ENCODE measurements at regions not wholly inside any gene's neighbourhood (a gene's known extent, or its start where the extent isn't known, plus 50 kb on each side); places are given as distances from the start of the nearest gene placed in this dataset.

GRCh38 chrX:131595120-131595519 is 51.2 kb downstream of the OR13H1 start:
- Histone ChIP-seq H3K36me3 (no peaks in the 10 kb centered on the region), H3K27me3 (ENCODE audit: insufficient read depth, low read depth, severe bottlenecking) (peaks cover 47% of the 10 kb centered on the region), H3K27ac (no peak overlapping the region), H3K4me3 (ENCODE audit: low read depth, low read length) (no peak overlapping the region), H3K9me3 (ENCODE audit: severe bottlenecking) (no peaks in the 10 kb centered on the region)
- TF ChIP-seq, protein P1, sequence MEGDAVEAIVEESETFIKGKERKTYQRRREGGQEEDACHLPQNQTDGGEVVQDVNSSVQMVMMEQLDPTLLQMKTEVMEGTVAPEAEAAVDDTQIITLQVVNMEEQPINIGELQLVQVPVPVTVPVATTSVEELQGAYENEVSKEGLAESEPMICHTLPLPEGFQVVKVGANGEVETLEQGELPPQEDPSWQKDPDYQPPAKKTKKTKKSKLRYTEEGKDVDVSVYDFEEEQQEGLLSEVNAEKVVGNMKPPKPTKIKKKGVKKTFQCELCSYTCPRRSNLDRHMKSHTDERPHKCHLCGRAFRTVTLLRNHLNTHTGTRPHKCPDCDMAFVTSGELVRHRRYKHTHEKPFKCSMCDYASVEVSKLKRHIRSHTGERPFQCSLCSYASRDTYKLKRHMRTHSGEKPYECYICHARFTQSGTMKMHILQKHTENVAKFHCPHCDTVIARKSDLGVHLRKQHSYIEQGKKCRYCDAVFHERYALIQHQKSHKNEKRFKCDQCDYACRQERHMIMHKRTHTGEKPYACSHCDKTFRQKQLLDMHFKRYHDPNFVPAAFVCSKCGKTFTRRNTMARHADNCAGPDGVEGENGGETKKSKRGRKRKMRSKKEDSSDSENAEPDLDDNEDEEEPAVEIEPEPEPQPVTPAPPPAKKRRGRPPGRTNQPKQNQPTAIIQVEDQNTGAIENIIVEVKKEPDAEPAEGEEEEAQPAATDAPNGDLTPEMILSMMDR (IDR thresholded peaks at IDR 0.05; ENCODE audit: low read depth, low read length), result no peak
- DNase-seq, result no peak

DNA sequence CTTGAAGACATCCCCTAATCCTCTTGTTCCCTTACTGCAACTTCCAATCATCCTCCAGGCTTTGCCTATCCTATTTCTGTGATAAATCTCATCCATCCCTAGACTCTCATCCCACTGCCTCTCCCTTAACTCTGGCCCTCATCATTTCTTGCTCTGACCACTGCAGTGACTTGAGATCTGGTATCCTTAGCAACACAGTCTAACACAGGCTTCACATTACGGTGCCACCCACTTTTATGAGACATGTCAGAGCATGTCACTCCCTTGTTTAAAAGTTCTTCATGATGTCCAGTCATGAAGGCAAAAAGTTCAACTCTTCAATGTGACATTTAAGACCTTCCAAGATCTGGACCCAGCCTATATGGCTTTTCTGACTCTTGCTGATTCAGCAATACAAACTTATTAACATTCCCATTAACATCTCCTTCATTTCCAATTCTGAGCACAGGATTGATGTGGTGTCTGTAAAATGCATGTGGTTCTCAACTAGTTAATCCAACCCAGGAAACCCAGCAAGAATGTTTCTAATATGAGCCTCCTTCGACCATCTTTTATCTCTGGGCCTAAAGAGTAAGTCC is 64.0 kb downstream of the OR13H1 start:
- Histone ChIP-seq H3K4me3 (ENCODE audit: low read depth, low read length) (no peak overlapping the region), H3K9me3 (ENCODE audit: severe bottlenecking) (no peaks in the 10 kb centered on the region), H3K27me3 (ENCODE audit: insufficient read depth, low read depth, severe bottlenecking) (peaks cover 43% of the 10 kb centered on the region), H3K36me3 (no peaks in the 10 kb centered on the region), H3K27ac (no peak overlapping the region)
- TF ChIP-seq, protein P1 (IDR thresholded peaks at IDR 0.05; ENCODE audit: low read depth, low read length), result no peak
- no peak for DNase-seq

GRCh38 chrX:131609480-131609879 is 65.6 kb downstream of the OR13H1 start:
- TF ChIP-seq, protein P1 (IDR thresholded peaks at IDR 0.05; ENCODE audit: low read depth, low read length), result no peak
- no peaks in the 10 kb centered on the region for H3K9me3 ChIP-seq (ENCODE audit: severe bottlenecking)
- H3K27ac ChIP-seq, result no peak overlapping the region
- DNase-seq, result no peak
- H3K36me3 ChIP-seq, result no peaks in the 10 kb centered on the region
- peaks cover 57% of the 10 kb centered on the region for H3K27me3 ChIP-seq (ENCODE audit: insufficient read depth, low read depth, severe bottlenecking)
- no peak overlapping the region for H3K4me3 ChIP-seq (ENCODE audit: low read depth, low read length)

- TF ChIP-seq, protein P1 (IDR thresholded peaks at IDR 0.05; ENCODE audit: low read depth, low read length), result no peak
- H3K9me3 ChIP-seq (ENCODE audit: severe bottlenecking), result no peaks in the 10 kb centered on the region
Observed at GRCh38 chrX:131613260-131613659, 69.4 kb downstream of the OR13H1 start.

DNA sequence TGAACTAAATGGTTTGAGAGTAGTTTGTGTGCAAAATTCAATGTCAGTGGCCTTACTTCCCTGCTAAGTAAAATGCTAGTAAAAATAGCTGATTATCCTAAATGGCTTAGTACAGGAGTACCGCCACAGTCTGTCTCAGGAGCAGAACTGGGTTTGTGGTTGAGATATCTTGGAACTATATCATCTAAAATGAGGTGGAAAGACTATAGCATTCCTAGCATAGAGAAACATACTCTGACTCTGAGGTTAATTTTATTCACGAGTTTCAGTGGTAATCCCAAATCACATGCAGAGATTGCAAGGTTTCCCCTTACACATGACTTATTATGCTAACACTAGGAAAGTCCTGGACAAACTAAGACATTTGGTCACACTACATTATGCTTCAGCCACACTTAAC is 70.4 kb downstream of the OR13H1 start:
- no peaks in the 10 kb centered on the region for H3K36me3 ChIP-seq
- H3K27me3 ChIP-seq (ENCODE audit: insufficient read depth, low read depth, severe bottlenecking), result peaks cover 67% of the 10 kb centered on the region
- H3K27ac ChIP-seq, result no peak overlapping the region
- no peak overlapping the region for H3K4me3 ChIP-seq (ENCODE audit: low read depth, low read length)
- DNase-seq, result no peak
- H3K9me3 ChIP-seq (ENCODE audit: severe bottlenecking), result no peaks in the 10 kb centered on the region
- TF ChIP-seq, protein P1 (IDR thresholded peaks at IDR 0.05; ENCODE audit: low read depth, low read length), result no peak

More at GRCh38 chrX:131613260-131613659, 69.4 kb downstream of the OR13H1 start:
- peaks cover 64% of the 10 kb centered on the region for H3K27me3 ChIP-seq (ENCODE audit: insufficient read depth, low read depth, severe bottlenecking)
- H3K4me3 ChIP-seq (ENCODE audit: low read depth, low read length), result no peak overlapping the region
- no peaks in the 10 kb centered on the region for H3K36me3 ChIP-seq
- no peak for DNase-seq
- H3K27ac ChIP-seq, result no peak overlapping the region

DNA sequence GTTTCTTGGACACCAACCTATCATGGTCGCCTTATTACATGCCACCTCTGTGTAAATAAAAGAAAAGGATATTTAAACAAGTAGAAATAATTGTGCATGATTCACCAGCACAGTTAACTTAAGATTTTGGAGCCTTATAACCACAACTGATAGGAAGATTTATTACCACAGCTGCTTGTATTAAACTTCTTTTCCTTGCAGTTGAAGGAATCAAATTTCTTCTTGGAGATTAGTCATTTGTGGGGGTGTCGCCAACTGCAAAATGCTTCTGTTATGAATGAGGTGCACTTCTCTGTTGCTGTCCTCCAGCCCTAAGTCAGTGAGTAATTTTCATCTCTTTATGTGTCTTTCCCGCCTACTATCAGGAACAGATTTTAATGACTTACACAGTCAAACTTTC is 73.3 kb downstream of the OR13H1 start:
- H3K27ac ChIP-seq, result no peak overlapping the region
- H3K4me3 ChIP-seq (ENCODE audit: low read depth, low read length), result no peak overlapping the region
- peaks cover 44% of the 10 kb centered on the region for H3K27me3 ChIP-seq (ENCODE audit: insufficient read depth, low read depth, severe bottlenecking)
- no peak for DNase-seq
- TF ChIP-seq, protein P1 (IDR thresholded peaks at IDR 0.05; ENCODE audit: low read depth, low read length), result no peak
- no peaks in the 10 kb centered on the region for H3K36me3 ChIP-seq
- no peaks in the 10 kb centered on the region for H3K9me3 ChIP-seq (ENCODE audit: severe bottlenecking)

Data from WERI-Rb-1 (cell line).